HG03565 (cell line): ENCODE measurements at regions not wholly inside any gene's neighbourhood (a gene's known extent, or its start where the extent isn't known, plus 50 kb on each side); places are given as distances from the start of the nearest gene placed in this dataset.
"Not testable (repeated sequence)": the region's sequence is repeated elsewhere in the genome, so short reads cannot be mapped to it uniquely, and the experiment has no call there.

Source experiments
- ATAC-seq: cut with Tn5 transposase; IDR thresholded peaks from one replicate; pipeline ENCODE4 v1.9.1; 2021; ENCODE audit warnings: mild to moderate bottlenecking, moderate library complexity; ENCODE audit not compliant: unreplicated experiment

GRCh38 chr17:63075969-63076368, 109.9 kb downstream of the TANC2 start:
- no peak for ATAC-seq

- ATAC-seq, result no peak
Observed at GRCh38 chr17:63078707-63079106, 112.7 kb downstream of the TANC2 start.

- ATAC-seq, result no peak
Observed at GRCh38 chr17:63082273-63082861, 116.3 kb downstream of the TANC2 start.

GRCh38 chr17:63082952-63083351, 116.9 kb downstream of the TANC2 start:
- no peak for ATAC-seq

GRCh38 chr17:63086483-63087185, 120.6 kb downstream of the TANC2 start:
- ATAC-seq, result no peak

GRCh38 chr17:63090358-63091114, 124.5 kb downstream of the TANC2 start:
- ATAC-seq, result not testable (repeated sequence)

GRCh38 chr17:63091909-63092308, 125.9 kb downstream of the TANC2 start:
- ATAC-seq, result not testable (repeated sequence)

- ATAC-seq, result no peak
Observed at GRCh38 chr17:63094631-63095030, 128.6 kb downstream of the TANC2 start.

- no peak for ATAC-seq
Observed at GRCh38 chr17:63095459-63095858, 129.4 kb downstream of the TANC2 start.

GRCh38 chr17:63095879-63096278, 129.8 kb downstream of the TANC2 start:
- ATAC-seq, result no peak

GRCh38 chr17:63096426-63096825, 130.4 kb downstream of the TANC2 start:
- ATAC-seq, result no peak

- ATAC-seq, result no peak
Observed at GRCh38 chr17:63099425-63099824, 133.4 kb downstream of the TANC2 start.

GRCh38 chr17:63102034-63102433, 136.0 kb downstream of the TANC2 start:
- ATAC-seq, result no peak

GRCh38 chr17:63106050-63106449, 140.0 kb downstream of the TANC2 start:
- ATAC-seq, result no peak

- ATAC-seq, result no peak
Observed at GRCh38 chr17:63109661-63110060, 143.6 kb downstream of the TANC2 start.

GRCh38 chr17:63113167-63113566, 147.1 kb downstream of the TANC2 start:
- ATAC-seq, result no peak

- ATAC-seq, result no peak
Observed at GRCh38 chr17:63116228-63116627, 150.2 kb downstream of the TANC2 start.

- ATAC-seq, result no peak
Observed at GRCh38 chr17:63116967-63117830, 151.2 kb downstream of the TANC2 start.

- ATAC-seq, result no peak
Observed at GRCh38 chr17:63120406-63120805, 154.4 kb downstream of the TANC2 start.

GRCh38 chr17:63124536-63124935, 158.5 kb downstream of the TANC2 start:
- ATAC-seq, result no peak

GRCh38 chr17:63124958-63125357, 158.9 kb downstream of the TANC2 start:
- ATAC-seq, result no peak
